Activated CD4-positive, CD25-positive, alpha-beta regulatory T cell treated with anti-CD3 and anti-CD28 coated beads, Interleukin-2, amount 50 U/mL, for 16 hours (primary cell): ENCODE measurements at regions not wholly inside any gene's neighbourhood (a gene's known extent, or its start where the extent isn't known, plus 50 kb on each side); places are given as distances from the start of the nearest gene placed in this dataset.
A peak's percentile ranks its signal among the peaks of the same experiment; 100 is the strongest.

Experiments used
- DNase-seq: peaks from one replicate; pipeline ENCODE4 v3.0.0-alpha.2; 2020; ENCODE audit warnings: low read depth, low spot score

DNA sequence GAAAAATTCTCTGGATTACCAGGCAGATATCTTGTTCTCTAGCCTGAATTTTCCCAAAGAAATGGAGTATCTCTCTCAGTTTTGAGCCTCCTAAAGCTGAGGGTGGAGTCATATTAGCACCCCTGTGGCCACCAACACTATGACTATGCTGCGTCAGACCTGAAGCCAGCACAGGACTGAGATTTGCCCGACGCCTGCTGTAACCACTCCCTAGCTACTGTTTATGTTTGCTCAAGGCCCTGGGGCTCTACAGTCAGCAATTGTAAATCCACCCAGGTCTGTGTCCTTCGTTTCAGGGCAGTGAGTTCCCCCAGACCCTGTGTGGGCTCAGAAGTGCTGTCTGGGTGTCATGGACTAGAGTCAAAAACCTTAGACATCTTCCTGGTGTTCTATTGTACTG is 61.4 kb downstream of the ZXDA start:
- DNase-seq, result no peak

DNA sequence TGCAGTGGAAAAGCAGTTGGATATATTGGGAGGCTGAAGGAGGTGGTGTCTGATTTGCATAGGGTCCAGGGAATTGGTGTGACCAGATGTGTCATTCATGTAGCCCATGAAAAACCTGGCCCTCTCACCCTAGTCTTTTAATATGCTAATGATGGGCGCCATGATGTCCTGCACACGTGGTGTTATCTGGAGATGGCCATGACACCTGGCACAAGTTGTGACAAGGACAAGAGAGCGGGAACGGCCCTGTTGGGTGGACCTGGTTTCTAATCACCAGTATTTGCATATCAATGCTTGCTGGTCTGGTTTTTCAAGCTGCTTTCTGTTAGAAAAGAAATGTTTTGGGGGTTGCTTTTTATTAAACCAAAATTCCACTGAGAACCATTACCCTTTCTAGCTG is 87.4 kb downstream of the ZXDA start:
- no peak for DNase-seq

GRCh38 chrX:57822398-57822797 is 87.9 kb downstream of the ZXDA start:
- no peak for DNase-seq

GRCh38 chrX:57821703-57822387 is 88.4 kb downstream of the ZXDA start:
- peak; percentile 1 for DNase-seq

GRCh38 chrX:57817302-57817701 is 93.0 kb downstream of the ZXDA start:
- DNase-seq, result no peak

DNA sequence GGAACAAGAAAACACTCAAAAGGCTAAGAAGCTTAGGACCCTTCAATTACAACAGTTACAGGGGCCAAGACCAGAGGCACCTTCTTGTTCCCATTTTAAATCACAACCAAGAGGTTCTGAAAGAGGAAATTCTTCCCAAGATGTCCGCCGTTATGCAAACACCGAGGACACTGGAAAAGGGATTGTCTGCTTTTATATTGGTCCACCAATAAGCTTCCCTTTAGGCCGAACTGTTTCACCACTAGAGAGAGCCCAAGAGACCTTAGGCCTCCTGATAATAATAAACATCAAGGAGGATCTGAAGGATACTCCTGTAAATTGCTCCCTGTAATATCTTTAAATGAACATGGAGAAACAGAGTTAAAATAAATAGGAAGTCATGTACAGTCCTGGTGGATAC is 92.6 kb upstream of the NLRP2B start:
- DNase-seq, result no peak

- no peak for DNase-seq
Measured at GRCh38 chrX:57771689-57772088, 91.6 kb upstream of the NLRP2B start.

- no peak for DNase-seq
Measured at GRCh38 chrX:57752866-57753265, 72.8 kb upstream of the NLRP2B start.

DNA sequence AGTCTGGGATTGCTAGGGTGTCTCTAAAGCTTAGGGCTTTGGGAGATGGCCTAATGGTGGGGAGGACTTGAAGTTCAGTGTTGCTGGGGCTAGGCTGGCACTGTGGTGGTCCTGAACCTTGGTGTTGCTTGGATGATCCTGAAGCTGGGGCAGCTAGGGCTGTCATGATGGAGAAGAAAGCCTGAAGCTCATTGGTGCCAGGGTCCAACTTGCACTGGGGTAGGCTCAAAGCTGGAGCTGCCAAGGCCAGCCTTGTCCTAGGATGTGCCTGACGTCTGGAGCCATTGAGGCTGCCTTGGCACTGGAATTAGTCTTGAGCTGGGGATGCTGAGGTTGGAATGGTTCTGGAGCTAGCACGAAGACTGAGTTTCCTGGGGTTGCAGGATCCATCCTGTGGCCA is 61.0 kb upstream of the NLRP2B start:
- no peak for DNase-seq

DNA sequence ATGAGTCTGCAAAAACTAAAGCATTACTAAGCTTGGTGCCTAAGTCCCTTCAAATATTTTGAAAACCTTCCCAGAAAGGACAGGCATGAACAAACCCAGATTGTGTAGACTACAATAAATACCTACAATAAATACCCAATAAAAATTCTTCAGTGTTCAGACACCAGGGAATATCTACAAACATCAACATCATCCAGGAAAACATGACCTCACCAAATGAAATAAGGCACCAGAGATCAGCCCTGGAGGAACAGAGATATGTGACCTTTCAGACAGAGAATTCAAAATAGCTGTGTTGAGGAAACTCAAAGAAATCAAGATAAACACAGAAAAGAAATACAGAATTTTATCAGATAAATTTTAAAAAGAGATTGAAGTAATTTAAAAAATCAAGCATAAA is 57.8 kb upstream of the NLRP2B start:
- DNase-seq, result no peak
